Tongue (tissue), 1 donor: ENCODE measurements at regions not wholly inside any gene's neighbourhood (a gene's known extent, or its start where the extent isn't known, plus 50 kb on each side); places are given as distances from the start of the nearest gene placed in this dataset. TPM values are rescaled to one million over a fixed set of nuclear protein-coding genes. Genes with fewer than 3 reads are reported as not detected.

ENCODE experiments used
- small RNA-seq: library from RNA; depleted of rRNA; stranded (forward); fragments of <200 nt; gene quantifications from one replicate; pipeline ENCODE3, GENCODE V24; 2014; ENCODE audit warnings: low replicate concordance

Small RNAs in the stretch of these regions (small RNA-seq; reads per million reads assigned to genes)
- gene RNU6-931P = not detected
